DMS 273 treated with DMSO at 0.1 percent for 48 hours (cell line): ENCODE measurements at regions not wholly inside any gene's neighbourhood (a gene's known extent, or its start where the extent isn't known, plus 50 kb on each side); places are given as distances from the start of the nearest gene placed in this dataset.
"Not testable (repeated sequence)": the region's sequence is repeated elsewhere in the genome, so short reads cannot be mapped to it uniquely, and the experiment has no call there.

Experiments
- DNase-seq: peaks from one replicate; lab custom pipeline; 2025; lab: John Stamatoyannopoulos, UW

DNA sequence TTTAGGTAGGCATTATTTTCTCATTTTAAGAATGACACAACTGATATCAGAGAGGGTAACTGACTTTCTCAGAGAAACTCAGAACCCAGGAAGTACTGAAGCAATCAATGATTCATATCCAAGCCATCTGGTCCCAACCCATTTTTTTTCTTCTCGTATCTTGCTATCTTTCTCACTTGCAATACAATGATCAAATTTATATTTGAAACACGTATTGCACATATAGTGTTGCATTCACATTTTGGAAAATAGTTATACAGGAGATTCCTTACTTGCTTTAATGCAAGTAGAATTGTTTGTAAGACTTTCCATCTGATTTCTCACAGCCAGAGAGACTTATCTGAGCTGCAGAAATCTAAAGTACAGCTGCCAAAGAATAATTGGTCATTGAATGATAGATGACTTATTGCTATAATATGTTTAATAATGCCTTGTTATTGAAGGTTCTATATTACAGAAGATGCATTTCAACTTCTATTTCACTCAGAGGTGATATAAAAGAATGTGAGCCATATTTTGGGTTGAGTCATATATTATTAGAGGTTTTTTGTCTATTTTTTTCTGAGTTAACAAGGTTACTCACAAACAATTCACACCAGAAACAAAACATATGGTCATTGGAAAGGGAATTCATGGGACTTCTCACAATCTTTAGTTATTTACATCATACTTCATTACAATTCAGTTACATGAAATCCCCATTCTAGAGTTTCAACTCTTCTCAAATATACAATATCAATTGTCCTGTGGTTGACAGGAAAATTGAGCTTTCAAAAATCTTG, 337.5 kb upstream of the CITED2 start:
- DNase-seq, result no peak

DNA sequence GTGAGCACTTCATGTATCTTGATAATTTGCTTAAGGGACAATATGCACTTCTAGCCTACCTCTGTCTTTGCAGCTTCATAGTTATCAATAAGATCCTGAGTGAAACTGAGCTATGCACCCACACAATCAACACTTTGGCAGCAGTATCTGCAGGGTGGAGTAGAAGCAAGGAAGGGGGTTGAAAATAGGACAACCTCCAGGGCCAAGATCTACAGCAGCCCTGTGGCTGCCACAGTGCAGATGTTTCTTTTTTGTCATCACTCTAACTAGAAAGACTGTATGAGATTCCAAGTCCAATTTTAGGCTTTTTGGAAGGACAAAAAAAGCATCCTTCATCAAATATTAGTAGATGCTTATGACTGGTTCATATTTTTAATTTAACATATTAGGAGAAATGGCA, 336.1 kb upstream of the CITED2 start:
- no peak for DNase-seq

DNA sequence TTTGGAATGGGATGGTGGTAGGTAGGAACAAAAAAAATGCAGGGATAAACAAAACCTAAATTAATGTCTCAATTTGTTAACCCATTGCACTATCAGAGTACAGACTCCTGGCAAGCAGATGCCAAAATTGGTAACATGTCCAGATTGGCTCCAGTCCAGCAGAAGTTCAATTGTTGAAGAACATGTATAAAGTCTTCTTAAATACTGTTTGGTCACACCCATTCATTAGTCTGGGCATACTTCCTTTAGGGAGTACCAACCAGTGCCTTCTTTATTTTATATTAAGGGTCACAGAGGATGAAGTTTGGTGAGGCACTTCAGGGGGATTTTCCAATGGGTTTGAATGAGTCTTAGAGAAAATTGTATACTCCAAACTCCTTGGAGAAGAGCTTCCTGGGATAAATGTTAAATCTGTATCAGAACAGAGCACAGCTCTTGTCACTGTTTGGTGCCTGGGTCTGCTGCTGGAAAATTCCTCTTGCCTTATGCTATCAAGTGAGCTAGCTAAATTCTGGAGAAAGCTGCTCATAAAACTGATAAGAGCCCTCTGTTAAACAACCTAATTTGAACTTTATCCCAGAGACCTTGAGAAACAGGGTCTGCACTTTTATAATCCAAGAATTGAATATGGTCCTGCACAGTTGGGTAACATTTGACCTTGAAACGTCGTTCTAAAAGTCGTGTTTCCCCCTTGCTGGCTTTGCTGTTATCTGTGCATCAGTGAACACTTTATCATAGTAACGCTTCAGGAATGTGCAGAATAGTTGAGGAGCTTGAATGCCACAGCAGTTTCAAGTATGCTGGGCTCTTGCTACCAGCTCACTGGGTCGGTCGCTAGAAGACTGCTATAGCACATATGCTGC, 334.1 kb upstream of the CITED2 start:
- DNase-seq, result no peak

DNA sequence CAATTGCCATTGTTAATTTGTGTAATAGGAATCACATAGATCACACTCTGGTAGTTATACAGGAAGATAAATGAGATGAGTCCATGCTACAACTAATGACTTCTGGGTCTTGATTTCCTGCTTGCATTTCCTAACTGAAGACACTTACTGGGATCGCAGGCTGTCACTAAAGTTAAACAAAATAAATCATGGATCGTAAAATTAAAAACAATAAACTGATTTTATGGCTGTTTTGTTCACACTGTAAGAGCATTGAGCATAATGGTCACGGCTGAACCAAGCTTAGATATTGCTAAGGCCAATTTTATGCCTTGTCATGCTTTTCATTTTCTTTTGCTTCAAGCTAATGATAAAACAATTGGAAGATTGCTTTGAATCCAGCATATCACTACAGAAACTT, 332.5 kb upstream of the CITED2 start:
- no peak for DNase-seq

DNA sequence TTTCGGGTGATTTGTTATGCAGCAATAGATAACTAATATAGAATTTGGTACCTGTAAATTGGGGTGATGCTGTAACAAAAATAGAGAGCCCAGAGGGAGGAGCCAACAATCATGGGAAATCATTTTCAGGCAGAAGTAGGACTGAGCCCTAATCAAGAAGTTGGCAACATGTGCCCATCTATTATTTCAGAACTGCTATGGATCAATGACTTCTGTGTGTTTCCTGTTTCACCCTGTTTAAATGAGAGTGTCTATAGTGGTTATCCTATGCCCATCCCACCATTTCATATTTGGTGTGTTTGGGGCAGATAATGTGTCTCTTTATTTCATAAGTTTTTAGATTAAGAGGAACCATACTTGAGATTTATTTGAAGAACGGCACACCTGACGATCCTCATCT, 330.8 kb upstream of the CITED2 start:
- no peak for DNase-seq

DNA sequence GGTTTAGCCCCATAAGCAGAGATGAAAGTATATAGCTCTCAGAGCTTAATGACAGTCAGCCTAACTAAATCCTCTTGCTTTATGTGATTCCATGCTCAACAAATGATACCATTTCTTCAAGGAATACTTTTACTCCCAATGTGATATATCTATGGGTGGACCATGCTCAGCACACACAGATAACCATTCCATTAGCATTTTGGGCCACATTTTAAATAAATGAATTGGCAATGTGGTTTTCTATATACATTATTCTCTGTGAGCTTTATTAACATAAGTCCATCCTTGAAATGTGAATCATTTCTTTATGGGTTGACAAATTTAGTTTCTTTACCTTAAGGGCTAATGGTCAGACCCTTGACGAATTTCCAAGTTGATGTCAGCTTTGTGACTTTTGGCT, 329.3 kb upstream of the CITED2 start:
- no peak for DNase-seq

DNA sequence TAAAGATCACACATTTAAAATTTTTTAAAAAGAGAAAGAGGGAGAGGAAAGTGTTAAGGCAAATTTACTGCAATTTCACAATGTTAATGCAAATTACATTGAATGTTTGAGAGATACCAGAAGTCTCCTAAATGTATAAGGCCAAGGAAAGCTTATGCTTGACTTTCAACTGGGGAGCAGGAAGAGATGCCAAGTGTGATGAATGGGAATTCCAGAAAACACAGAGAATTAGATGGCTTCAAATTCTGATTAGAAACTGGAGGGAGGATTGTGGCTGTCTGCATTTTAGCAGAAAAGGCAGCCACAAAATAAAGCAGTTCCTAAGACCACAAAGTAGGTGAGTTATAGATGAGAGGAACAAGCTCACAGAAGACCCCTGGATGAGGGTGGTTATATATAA, 328.3 kb upstream of the CITED2 start:
- DNase-seq, result no peak

DNA sequence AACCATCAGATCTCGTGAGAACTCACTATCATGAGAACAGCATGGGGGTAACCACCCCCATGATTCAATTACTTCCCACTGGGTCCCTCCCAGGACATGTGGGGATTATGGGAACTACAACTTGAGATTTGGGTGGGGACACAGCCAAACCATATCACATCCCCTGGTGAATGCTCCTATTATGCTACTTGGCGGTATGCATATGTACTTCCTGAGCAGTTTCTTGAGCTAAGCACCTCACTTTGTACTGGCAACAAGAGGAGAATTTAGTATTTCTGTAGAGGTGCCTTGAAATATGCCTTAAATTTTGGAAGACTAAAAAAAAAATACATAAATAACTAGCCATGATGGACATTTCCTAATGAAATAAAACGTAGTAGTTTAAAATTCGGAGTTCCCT, 327.2 kb upstream of the CITED2 start:
- DNase-seq, result no peak

DNA sequence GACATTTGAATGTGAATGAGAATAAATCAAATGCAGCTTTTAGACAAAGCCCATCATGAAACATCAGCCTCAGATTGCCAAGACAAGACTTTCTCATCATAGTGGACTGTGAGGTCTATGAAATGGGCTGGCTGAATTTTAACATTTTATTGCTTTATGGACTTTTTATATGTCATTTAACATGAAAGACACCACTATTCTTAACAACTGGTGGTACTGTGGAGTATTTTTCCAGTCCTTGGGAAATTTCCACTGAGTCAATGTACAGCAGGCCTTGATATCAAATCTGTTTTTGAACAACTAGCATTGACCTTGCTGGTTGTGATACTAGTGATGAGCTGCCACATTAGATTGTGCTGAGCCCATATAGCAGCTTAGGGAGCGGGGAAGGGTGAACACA, 326.6 kb upstream of the CITED2 start:
- no peak for DNase-seq

DNA sequence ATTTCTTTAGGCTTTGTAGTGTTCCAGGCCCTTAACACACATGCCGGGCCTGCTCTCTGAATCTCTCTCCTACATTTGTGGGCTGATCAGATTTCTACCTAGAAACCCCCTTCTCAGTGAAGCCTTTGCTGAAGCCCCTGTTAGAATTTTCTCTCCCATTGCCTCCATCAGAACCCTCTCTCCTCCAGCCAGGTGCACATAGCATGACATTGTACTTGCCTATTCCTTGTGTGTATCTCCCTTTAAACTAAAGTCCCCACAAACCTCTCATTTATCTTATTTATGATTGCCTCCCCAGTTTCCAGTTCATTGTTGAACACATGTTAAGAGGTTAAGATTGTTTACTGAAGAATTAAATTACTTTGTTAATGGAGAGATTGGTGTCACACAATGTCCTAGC, 325.5 kb upstream of the CITED2 start:
- DNase-seq, result no peak

DNA sequence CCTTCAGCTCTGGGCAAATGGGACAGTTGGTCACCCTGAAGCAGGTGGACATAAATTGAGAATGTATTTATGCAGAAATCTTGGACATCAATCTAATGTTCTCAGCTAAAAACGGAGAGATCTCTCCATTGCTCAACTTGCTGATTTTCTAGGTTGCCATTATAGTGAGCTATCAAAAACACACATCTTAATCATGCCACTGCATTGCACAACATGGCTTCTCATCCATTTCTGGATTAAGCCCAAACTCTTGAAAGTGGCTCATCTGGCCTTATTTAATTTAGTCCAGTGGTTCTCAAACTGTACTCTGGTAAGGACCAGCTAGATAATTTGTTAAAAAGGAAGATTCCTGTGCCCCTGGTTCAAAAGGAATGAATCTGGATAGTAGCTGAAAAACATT, 324.9 kb upstream of the CITED2 start:
- no peak for DNase-seq

DNA sequence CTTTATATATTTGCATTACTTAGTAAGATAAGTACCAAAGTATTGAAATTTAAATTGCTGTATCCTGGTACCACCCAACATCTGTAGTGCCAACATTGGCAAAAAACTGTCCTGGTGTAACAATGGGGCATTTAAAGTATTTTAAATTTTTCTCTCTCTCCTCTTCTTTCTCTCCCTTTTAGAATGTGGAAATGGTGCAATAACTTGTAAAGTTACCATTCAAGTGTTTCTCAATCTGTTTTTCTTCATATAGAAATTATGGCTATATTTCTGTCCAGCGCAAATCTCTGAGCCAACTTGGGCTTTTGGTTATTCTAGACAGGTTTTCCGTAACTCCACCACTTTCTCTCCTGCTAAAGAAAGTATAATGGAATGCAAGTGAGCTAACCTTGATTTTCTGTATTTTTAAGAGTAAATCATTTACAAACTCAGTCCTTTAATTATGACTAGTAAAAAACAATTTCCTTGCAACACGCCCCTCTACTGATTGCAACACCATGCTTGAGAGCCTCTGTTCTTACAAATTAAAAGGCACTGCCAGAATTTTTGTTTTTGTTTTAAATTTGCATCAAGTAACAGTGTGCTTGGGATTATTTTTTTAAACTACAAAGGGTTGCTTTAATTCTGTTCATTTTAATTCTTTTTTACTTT, 324.2 kb upstream of the CITED2 start:
- no peak for DNase-seq

DNA sequence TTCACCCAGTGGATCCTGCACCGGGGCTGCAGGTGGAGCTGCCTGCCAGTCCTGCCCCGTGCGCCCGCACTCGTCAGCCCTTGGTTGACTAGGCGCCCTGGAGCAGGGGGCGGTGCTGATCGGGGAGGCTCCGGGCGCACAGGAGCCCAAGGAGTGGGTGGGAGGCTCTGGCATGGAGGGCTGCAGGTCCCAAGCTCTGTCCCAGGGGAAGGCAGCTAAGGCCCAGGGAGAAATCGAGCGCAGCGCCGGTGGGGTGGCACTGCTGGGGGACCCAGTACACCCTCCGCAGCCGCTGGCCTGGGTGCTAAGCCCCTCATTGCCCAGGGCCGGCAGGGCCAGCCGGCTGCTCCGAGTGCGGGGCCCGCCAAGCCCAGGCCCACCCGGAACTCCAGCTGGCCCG, 323.4 kb upstream of the CITED2 start:
- DNase-seq, result not testable (repeated sequence)

DNA sequence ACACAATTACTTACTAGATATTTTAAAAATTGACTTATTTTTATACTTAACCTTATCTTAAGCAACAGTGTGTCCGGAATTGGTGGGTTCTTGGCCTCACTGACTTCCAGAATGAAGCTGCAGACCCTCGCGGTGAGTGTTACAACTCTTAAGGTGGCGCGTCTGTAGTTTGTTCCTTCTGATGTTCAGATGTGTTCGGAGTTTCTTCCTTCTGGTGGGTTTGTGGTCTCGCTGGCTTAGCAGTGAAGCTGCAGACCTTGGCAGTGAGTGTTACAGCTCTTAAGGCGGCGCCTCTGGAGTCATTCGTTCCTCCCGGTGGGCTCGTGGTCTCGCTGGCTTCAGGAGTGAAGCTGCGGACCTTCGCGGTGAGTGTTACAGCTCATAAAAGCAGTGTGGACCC, 322.5 kb upstream of the CITED2 start:
- DNase-seq, result not testable (repeated sequence)

DNA sequence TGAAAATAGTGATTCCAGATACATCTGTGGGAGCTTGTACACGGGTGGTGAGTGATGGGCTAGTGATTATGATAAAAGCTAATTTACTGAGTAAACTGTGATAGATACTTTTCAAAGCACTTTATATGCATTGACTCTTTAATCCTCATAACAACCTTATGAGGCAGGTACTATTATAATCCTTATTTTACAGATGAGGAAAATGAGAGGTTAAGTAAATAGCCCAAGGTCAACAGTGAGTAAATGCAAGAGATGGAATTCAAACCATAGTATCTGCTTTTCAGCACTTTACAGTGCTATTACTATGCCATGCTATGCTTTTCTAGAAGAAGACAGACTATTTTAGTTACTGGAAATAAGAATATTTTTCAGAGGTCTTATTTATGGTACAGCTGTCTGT, 320.9 kb upstream of the CITED2 start:
- no peak for DNase-seq

DNA sequence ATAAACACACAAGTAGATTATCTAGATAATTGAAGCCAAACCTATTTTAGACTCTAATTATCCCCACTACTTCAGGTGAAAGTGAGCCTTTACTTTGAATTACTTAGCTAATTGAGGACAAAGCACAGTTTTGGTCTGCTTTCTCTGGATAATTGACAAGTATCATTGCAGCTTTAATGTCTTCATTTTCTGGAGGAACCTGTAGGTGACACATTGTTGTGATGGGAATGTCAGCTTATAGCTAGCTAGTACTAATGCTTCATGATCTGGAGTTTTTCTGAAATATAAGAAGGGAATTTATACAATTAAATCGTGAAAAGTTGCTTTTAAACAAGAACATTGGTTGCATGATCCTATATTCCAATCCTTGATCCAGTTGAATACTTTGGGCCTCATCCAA, 319.3 kb upstream of the CITED2 start:
- DNase-seq, result no peak

DNA sequence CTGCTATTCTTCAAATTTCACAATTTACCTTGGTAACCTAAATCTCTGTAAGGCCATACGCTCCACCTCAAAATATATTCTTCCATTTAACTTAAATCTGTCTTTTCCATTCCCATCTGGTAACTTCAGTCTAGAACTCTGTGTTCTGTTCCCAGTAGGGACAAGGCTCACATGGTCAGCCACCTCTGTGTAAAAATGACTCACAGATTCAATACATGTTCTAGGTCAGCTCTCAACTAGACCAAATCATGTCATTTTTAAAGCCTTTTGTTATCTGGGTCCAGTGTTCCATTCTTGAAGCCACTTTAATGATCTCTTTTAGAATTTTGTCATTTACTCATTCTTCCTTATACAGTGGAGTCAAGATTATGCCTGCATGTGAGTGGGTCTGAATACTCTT, 315.6 kb upstream of the CITED2 start:
- no peak for DNase-seq

DNA sequence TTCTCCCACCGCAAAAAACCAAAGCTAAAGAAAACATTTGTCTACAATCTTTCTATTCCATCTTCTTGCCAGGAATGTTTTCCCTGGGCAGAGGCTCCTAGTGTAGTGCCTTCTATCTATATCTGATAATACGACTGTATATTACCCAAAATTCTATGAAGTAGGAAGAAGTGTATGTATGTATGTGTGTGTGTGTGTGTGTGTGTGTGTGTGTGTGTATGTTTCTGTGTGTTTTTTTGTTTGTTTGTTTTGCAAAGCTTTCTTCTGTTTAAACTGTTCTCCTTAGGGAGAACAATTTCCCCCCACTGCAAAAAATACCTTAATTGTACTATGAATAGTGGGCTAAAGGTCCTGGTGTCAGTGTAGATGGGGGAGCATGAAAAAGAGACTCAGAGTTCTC, 312.6 kb upstream of the CITED2 start:
- no peak for DNase-seq

DNA sequence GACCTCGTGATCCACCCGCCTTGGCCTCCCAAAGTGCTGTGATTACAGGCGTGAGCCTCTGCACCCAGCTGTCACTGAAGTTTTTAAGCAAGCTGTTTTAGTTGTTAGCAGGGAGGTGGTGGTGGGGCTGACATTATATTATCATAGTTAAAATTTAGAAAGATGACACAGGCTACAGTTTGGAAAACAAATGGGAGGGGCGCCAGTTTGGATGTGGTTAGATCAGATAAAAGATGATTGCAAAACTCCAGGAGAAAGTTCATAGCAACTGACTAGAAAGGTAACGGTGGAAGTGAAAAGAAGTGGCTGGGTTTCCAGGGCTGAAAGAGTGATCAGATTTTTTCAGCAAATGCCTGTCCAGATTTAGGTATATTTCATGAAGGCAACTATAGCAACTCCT, 311.9 kb upstream of the CITED2 start:
- no peak for DNase-seq

DNA sequence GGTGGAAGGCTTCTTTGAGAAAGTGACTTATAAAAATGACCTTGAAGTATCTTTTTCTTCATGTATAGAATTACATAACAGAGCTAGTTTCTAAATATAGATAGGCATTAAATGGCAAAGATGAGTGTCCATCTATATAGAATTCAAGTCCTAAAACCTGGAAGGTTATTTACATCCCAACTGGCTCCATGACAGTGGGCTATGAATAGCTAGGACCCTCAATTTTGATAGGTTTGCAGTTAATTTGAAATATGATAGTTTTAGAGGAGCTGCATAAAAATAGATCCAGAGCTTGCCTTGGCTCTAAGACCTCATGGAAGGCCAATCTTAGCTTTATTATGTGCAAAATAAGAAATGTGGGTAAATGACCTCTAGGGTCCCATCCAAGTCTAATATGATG, 310.6 kb upstream of the CITED2 start:
- no peak for DNase-seq

DNA sequence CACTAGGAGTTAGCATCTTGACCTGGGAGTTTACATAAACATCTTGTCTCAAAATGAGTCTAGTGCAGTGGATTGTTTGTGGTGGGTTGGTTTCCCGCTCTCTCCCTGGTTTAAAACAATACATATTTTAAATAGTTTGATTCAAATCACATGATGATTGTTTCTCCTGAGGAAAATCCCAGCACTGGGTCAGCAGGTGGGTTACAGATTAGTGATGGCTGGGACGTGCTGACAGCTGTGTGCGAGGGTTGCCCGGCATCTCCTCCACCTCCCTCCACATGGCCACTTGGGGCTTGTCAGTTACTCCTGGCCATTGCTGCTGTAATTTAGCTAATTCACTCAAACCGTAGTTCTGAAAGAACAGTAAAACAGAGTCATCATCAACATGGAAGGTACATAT, 306.4 kb upstream of the CITED2 start:
- no peak for DNase-seq

DNA sequence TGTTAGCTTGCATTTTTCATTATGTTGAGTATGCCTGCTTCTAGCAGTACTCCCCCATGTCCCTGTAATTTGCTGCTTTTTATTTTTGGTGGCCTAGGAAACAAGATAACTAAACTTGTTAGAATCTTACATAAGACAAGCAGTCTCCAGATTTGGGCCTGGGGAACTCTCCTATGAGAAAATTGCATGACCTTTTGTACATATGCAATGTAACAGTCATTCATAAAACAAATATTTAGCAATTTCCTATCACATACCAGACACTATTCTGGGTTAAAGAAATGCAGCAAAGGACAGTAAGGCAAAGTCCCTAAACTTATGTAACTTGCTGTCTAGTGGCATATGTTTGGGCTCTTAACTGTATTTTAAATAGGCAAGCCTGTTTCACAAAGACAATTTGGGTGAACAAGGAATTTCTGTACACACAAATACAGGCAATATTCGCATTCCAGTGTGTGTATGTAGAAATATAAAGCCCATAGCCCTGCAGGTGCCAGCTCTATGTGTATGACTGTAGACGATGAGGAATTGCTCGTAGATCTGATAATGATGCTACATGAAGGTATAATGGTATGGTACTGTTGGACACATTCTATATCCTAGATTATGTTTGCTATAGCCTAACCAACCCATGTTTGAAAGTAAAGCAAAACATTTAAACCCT, 305.2 kb upstream of the CITED2 start:
- no peak for DNase-seq

DNA sequence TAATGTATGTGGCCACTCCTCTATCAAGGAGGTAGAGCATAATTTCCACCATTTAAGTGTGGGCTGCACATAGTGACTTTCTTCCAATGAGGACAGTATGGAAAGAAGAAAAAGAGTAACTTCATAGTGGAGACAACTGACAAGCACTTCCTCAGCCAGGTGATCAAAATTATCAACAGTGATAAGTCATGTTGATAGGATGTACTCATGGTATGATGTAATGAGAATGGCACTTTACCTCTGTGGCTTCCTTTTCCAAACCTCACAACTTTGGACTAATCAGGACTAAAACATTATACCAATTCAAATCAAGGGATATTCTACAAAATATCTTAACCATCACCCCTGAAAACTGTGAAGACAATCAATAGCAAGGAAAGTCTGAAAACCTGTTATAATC, 302.3 kb upstream of the CITED2 start:
- DNase-seq, result no peak
